ENCODE measurements at regions not wholly inside any gene's neighbourhood (a gene's known extent, or its start where the extent isn't known, plus 50 kb on each side); places are given as distances from the start of the nearest gene placed in this dataset.

DNA sequence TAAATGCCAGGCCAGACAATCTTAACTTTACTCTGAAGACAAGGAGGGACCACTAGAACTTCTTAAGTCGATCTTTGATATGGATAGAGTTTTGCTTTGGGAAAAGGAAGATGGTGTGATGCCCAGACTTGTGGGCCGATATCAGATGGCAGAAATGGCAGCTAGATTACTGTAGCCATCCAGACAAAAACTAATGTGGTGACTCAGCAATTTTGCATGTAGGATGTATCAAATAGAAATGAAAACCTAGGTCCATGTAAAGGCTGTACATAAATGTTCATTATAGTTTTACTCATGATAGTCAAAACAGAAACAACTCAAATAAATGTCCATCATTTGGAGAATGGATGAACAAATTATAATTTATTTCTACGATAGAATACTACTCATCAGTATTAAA is 121.5 kb downstream of the APIP start (continued):
- TF ChIP-seq TEAD4 (IDR thresholded peaks at IDR 0.05; ENCODE audit: low read depth, low read length) (no peak), RNF2 (IDR thresholded peaks at IDR 0.05; ENCODE audit: borderline replicate concordance, low read depth, low read length, missing control alignments, poor library complexity, severe bottlenecking) (no peak), SIRT6 (IDR thresholded peaks at IDR 0.05; ENCODE audit: low read length) (no peak), KDM5A (IDR thresholded peaks at IDR 0.05; ENCODE audit: low read length) (no peak), POU5F1 (IDR thresholded peaks at IDR 0.05; ENCODE audit: low read depth, low read length) (no peak), BACH1 (IDR thresholded peaks at IDR 0.05; ENCODE audit: low read length) (peak; percentile 72), MAFK (IDR thresholded peaks at IDR 0.05; ENCODE audit: low read depth, low read length) (peak; percentile 75; the same call in 1 of the 2 replicates), SP1 (IDR thresholded peaks at IDR 0.05; ENCODE audit: low read depth, low read length) (no peak), NANOG (IDR thresholded peaks at IDR 0.05; ENCODE audit: insufficient read depth, low read depth, low read length, poor library complexity, severe bottlenecking) (no peak), SIX5 (IDR thresholded peaks at IDR 0.05; ENCODE audit: low read depth, low read length) (no peak), TCF12 (IDR thresholded peaks at IDR 0.05; ENCODE audit: low read depth, low read length) (no peak)
- TF ChIP-seq, protein P1, sequence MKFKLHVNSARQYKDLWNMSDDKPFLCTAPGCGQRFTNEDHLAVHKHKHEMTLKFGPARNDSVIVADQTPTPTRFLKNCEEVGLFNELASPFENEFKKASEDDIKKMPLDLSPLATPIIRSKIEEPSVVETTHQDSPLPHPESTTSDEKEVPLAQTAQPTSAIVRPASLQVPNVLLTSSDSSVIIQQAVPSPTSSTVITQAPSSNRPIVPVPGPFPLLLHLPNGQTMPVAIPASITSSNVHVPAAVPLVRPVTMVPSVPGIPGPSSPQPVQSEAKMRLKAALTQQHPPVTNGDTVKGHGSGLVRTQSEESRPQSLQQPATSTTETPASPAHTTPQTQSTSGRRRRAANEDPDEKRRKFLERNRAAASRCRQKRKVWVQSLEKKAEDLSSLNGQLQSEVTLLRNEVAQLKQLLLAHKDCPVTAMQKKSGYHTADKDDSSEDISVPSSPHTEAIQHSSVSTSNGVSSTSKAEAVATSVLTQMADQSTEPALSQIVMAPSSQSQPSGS (IDR thresholded peaks at IDR 0.05; ENCODE audit: low read length) = no peak

All from H1 (cell line).